HCT116 (cell line): ENCODE measurements at regions not wholly inside any gene's neighbourhood (a gene's known extent, or its start where the extent isn't known, plus 50 kb on each side); places are given as distances from the start of the nearest gene placed in this dataset.

Experiments
- ATAC-seq: fragments of 200-7000 bp; cut with Tn5 transposase; 2 replicates; pipeline ENCODE4 v1.9.1; 2020; ENCODE audit warnings: mild to moderate bottlenecking, moderate library complexity
- BruUV-seq: library from RNA; stranded (reverse); fragments of 400-500 nt; replicated peaks from 2 replicates; lab custom pipeline; 2021; lab: Mats Ljungman, UMichigan
- CTCF ChIA-PET: fragments of 300-600 bp; sonication (Branson Sonifier 250); formaldehyde crosslinking; loops from one replicate; lab custom pipeline; 2021; ENCODE audit warnings: antibody characterized with exemption; lab: Charles Lee
- POLR2A ChIA-PET: fragments of 300-600, 350-600 bp; sonication (Branson Sonifier 250); formaldehyde crosslinking; loops from one replicate; lab custom pipeline; 2021; ENCODE audit warnings: antibody characterized with exemption; lab: Charles Lee
- RAD21 ChIA-PET, 2 experiments: fragments of 300-600 bp; sonication (Branson Sonifier 250); formaldehyde crosslinking; loops; one replicate each; lab custom pipeline; 2023; ENCODE audit warnings: low total read pairs in 2 of 2; ENCODE audit not compliant: uncharacterized antibody in 2 of 2, unreplicated experiment in 2 of 2, low non-redundant PET in 1 of 2; lab: Charles Lee
- DNase-seq: peaks from one replicate; pipeline ENCODE4 v3.0.0-alpha.2; 2010; ENCODE audit warnings: low read depth, low spot score
- H2AFZ ChIP-seq: fragments of 200-600 bp; shearing (Covaris generic), sonication (generic); 2 replicates; pipeline ENCODE4 v1.6.1; 2017; ENCODE audit warnings: low read depth, mixed run types, mixed read lengths, antibody characterized with exemption, low read length; ENCODE audit not compliant: poor library complexity, severe bottlenecking
- H3K27ac ChIP-seq: 2 replicates; pipeline ENCODE4 v1.5.1; 2012; ENCODE audit warnings: low read depth, low read length
- H3K27me3 ChIP-seq: fragments of 200-600 bp; sonication (generic); 2 replicates; pipeline ENCODE4 v1.6.1; 2016; ENCODE audit warnings: mixed run types, low read length, mixed read lengths; ENCODE audit not compliant: insufficient read depth
- H3K36me3 ChIP-seq, 2 experiments: fragments of 200-500 bp in 1 of 2; fragments of 200-600 bp in 1 of 2; sonication (Bioruptor generic) in 1 of 2; sonication (generic) in 1 of 2; 2 replicates each; pipeline versions ENCODE4 v1.5.1 to v1.6.1; 2014 to 2016; ENCODE audit warnings: low read length in 2 of 2, inconsistent platforms in 1 of 2, mixed read lengths in 1 of 2, mixed run types in 1 of 2; ENCODE audit not compliant: insufficient read depth in 2 of 2, control insufficient read depth in 1 of 2
- H3K4me1 ChIP-seq, 2 experiments: fragments of 200-600 bp in 1 of 2; sonication (generic) in 1 of 2; 2 replicates each; pipeline versions ENCODE4 v1.5.1 to v1.6.1; 2012 to 2017; ENCODE audit warnings: low read length in 2 of 2, inconsistent platforms in 1 of 2, mild to moderate bottlenecking in 1 of 2, mixed read lengths in 1 of 2, mixed run types in 1 of 2, moderate library complexity in 1 of 2; ENCODE audit not compliant: insufficient read depth in 2 of 2, control insufficient read depth in 1 of 2
- H3K4me2 ChIP-seq: fragments of 200-600 bp; sonication (generic); 2 replicates; pipeline ENCODE4 v1.6.1; 2017; ENCODE audit warnings: mixed run types, low read length, mixed read lengths
- H3K4me3 ChIP-seq, 2 experiments: fragments of 200-600 bp in 1 of 2; sonication (generic) in 1 of 2; replicated peaks in 1 of 2; 2 replicates each; pipeline ENCODE4 v1.5.1; 2011 to 2016; ENCODE audit warnings: low read length in 2 of 2, control low read depth in 1 of 2, low read depth in 1 of 2, mild to moderate bottlenecking in 1 of 2, mixed read lengths in 1 of 2, mixed run types in 1 of 2
- H3K79me2 ChIP-seq: fragments of 200-600 bp; sonication (generic); 2 replicates; pipeline ENCODE4 v1.6.1; 2017; ENCODE audit warnings: mild to moderate bottlenecking, mixed run types, low read length, moderate library complexity, mixed read lengths; ENCODE audit not compliant: insufficient read depth
- H3K9ac ChIP-seq: fragments of 200-600 bp; sonication (generic); 2 replicates; pipeline ENCODE4 v1.6.1; 2016; ENCODE audit warnings: low read length, mixed read lengths
- H3K9me2 ChIP-seq: fragments of 200-600 bp; sonication (generic), shearing (Covaris generic); 2 replicates; pipeline ENCODE4 v1.6.1; 2017; ENCODE audit warnings: mixed run types, mild to moderate bottlenecking, moderate library complexity; ENCODE audit not compliant: insufficient read depth
- H3K9me3 ChIP-seq, 2 experiments: fragments of 200-500 bp in 1 of 2; fragments of 200-600 bp in 1 of 2; sonication (Bioruptor generic) in 1 of 2; sonication (generic) in 1 of 2; 2 replicates each; pipeline ENCODE4 v1.6.1; 2014 to 2017; ENCODE audit warnings: low read length in 2 of 2, mixed read lengths in 2 of 2, inconsistent platforms in 1 of 2, low read depth in 1 of 2, mild to moderate bottlenecking in 1 of 2, mixed run types in 1 of 2, moderate library complexity in 1 of 2; ENCODE audit not compliant: control insufficient read depth in 1 of 2, insufficient read depth in 1 of 2
- H4K20me1 ChIP-seq: fragments of 200-600 bp; sonication (generic), shearing (Covaris generic); 2 replicates; pipeline ENCODE4 v1.6.1; 2017; ENCODE audit warnings: mixed run types, mild to moderate bottlenecking, moderate library complexity; ENCODE audit not compliant: insufficient read depth
- ATF3 ChIP-seq: IDR thresholded peaks from 2 replicates; pipeline ENCODE4 v1.6.1; 2012
- CBX3 ChIP-seq: IDR thresholded peaks from 2 replicates; pipeline ENCODE4 v1.6.1; 2012; ENCODE audit warnings: low read depth
- CEBPB ChIP-seq: IDR thresholded peaks from 2 replicates; pipeline ENCODE4 v1.6.1; 2012; ENCODE audit warnings: low read depth
- CTCF ChIP-seq, 3 experiments: fragments of 200-600 bp in 1 of 3; sonication (generic) in 1 of 3; IDR thresholded peaks in 2 of 3; conservative IDR thresholded peaks in 1 of 3; 2 replicates each; pipeline ENCODE4 v1.5.1; 2012 to 2017; ENCODE audit warnings: low read depth in 2 of 3, low read length in 2 of 3, antibody characterized with exemption in 1 of 3, borderline replicate concordance in 1 of 3, control low read depth in 1 of 3, mild to moderate bottlenecking in 1 of 3, mixed read lengths in 1 of 3, mixed run types in 1 of 3, moderate library complexity in 1 of 3; ENCODE audit not compliant: insufficient read depth in 1 of 3
- EGR1 ChIP-seq: IDR thresholded peaks from 2 replicates; pipeline ENCODE4 v1.6.1; 2012; ENCODE audit warnings: low read depth
- ELF1 ChIP-seq: IDR thresholded peaks from 2 replicates; pipeline ENCODE4 v1.6.1; 2012; ENCODE audit warnings: low read depth, borderline replicate concordance
- EZH2 ChIP-seq: fragments of 200-600 bp; sonication (generic); IDR thresholded peaks from 2 replicates; pipeline ENCODE4 v1.6.1; 2017; ENCODE audit warnings: antibody characterized with exemption, mixed run types
- EZH2phosphoT487 ChIP-seq: fragments of 200-600 bp; IDR thresholded peaks from 2 replicates; pipeline ENCODE4 v1.6.1; 2018; ENCODE audit warnings: antibody characterized with exemption, borderline replicate concordance
- FOSL1 ChIP-seq: IDR thresholded peaks from 2 replicates; pipeline ENCODE4 v1.6.1; 2012; ENCODE audit warnings: low read depth
- JUND ChIP-seq: IDR thresholded peaks from 2 replicates; pipeline ENCODE4 v1.6.1; 2012
- MAX ChIP-seq: IDR thresholded peaks from 2 replicates; pipeline ENCODE4 v1.6.1; 2012
- POLR2AphosphoS5 ChIP-seq: IDR thresholded peaks from 2 replicates; pipeline ENCODE4 v1.6.1; 2011; ENCODE audit warnings: mild to moderate bottlenecking, low read depth, low read length, moderate library complexity
- RAD21 ChIP-seq: IDR thresholded peaks from 2 replicates; pipeline ENCODE4 v1.6.1; 2012; ENCODE audit warnings: low read depth, mild to moderate bottlenecking
- SIN3A ChIP-seq: IDR thresholded peaks from 2 replicates; pipeline ENCODE4 v1.6.1; 2012; ENCODE audit warnings: low read depth
- SRF ChIP-seq: IDR thresholded peaks from 2 replicates; pipeline ENCODE4 v1.6.1; 2012; ENCODE audit warnings: low read depth
- TCF7L2 ChIP-seq: IDR thresholded peaks from 2 replicates; pipeline ENCODE4 v1.7.0; 2011; ENCODE audit warnings: borderline replicate concordance, inconsistent platforms; ENCODE audit not compliant: insufficient read depth, insufficient read length; ENCODE audit errors: extremely low read depth
- YY1 ChIP-seq: IDR thresholded peaks from 2 replicates; pipeline ENCODE4 v1.6.1; 2011; ENCODE audit warnings: low read length, low read depth, moderate library complexity, mild to moderate bottlenecking; ENCODE audit not compliant: insufficient replicate concordance; ENCODE audit errors: extremely low read depth
- ZFX ChIP-seq: fragments of 450-650 bp; IDR thresholded peaks from 2 replicates; pipeline ENCODE4 v1.6.1; 2017
- ZNF274 ChIP-seq: fragments of 200-500 bp; sonication (Bioruptor generic); IDR thresholded peaks from 2 replicates; pipeline ENCODE4 v1.6.1; 2014; ENCODE audit warnings: mild to moderate bottlenecking, low read depth, low read length, inconsistent platforms
- intact Hi-C: fragments of 100-400 bp; cut with micrococcal nuclease; formaldehyde crosslinking; loops from 2 replicates; pipeline ENCODE4 v1.10.0; 2022

GRCh38 chr12:53807322-53807860 lies 55.6 kb upstream of the CISTR start:
- no peak for TF ChIP-seq CBX3
- TF ChIP-seq CTCF (IDR thresholded peaks at IDR 0.05 in 2 of 3, conservative IDR thresholded peaks at IDR 0.05 in 1 of 3; ENCODE audit: borderline replicate concordance in 1 of 3, insufficient read depth in 1 of 3, low read depth in 2 of 3, low read length in 2 of 3): no peak
- TF ChIP-seq MAX: no peak
- no peak for TF ChIP-seq JUND
- TF ChIP-seq SRF: no peak
- no peak for TF ChIP-seq POLR2AphosphoS5
- TF ChIP-seq ZFX: no peak
- no peak for TF ChIP-seq RAD21
- TF ChIP-seq ELF1: no peak
- no peak for TF ChIP-seq ZNF274
- no peak for TF ChIP-seq TCF7L2
- TF ChIP-seq CEBPB: no peak
- no peak for TF ChIP-seq EZH2
- no peak for TF ChIP-seq EGR1
- no peak for TF ChIP-seq FOSL1
- no peak for TF ChIP-seq SIN3A
- TF ChIP-seq EZH2phosphoT487: no peak
- no peak for TF ChIP-seq YY1
- no peak for TF ChIP-seq ATF3
- DNase-seq: no peak
- Histone ChIP-seq H3K4me3 (no peak overlapping the region), H3K9ac (no peak overlapping the region), H3K27ac (no peak overlapping the region), H3K9me3 (no peaks in the 10 kb centered on the region), H3K4me1 (peaks cover 0 to 2% of the 10 kb centered on the region in 2 experiments; a peak in 1 of 4 replicates), H3K79me2 (no peaks in the 10 kb centered on the region), H3K4me2 (no peak overlapping the region), H3K27me3 (peaks cover 7% of the 10 kb centered on the region; the same call in 1 of the 2 replicates), H3K9me2 (no peaks in the 10 kb centered on the region), H4K20me1 (no peaks in the 10 kb centered on the region), H2AFZ (no peak overlapping the region), H3K36me3 (no peaks in the 10 kb centered on the region)
- no TSS peak for BruUV-seq
- ChIA-PET RAD21 (no interaction called here), CTCF (no interaction called here), POLR2A (no interaction called here)
- ATAC-seq: no peak
- intact Hi-C loops: no loop called here
